Thyroid gland (tissue), 4 donors: ENCODE measurements at regions not wholly inside any gene's neighbourhood (a gene's known extent, or its start where the extent isn't known, plus 50 kb on each side); places are given as distances from the start of the nearest gene placed in this dataset.

Experiments
- CTCF ChIP-seq, 6 experiments: fragments of 200-600 bp in 3 of 6; fragments of 450-650 bp in 3 of 6; sonication (generic) in 3 of 6; IDR thresholded peaks; one replicate each; pipeline ENCODE4 v1.5.1; 2016 to 2019; ENCODE audit warnings: antibody characterized with exemption in 6 of 6, mild to moderate bottlenecking in 2 of 6, inconsistent platforms in 1 of 6, moderate library complexity in 1 of 6
- POLR2A ChIP-seq, 2 donors: fragments of 450-650 bp; IDR thresholded peaks; one replicate each; pipeline ENCODE4 v1.6.1; 2017; ENCODE audit warnings: antibody characterized with exemption in 2 of 2, mild to moderate bottlenecking in 2 of 2, moderate library complexity in 1 of 2

GRCh38 chr9:135374591-135374990 is 105.0 kb upstream of the PPP1R26 start:
- no peak for TF ChIP-seq CTCF (IDR thresholded peaks at IDR 0.05)
- TF ChIP-seq POLR2A (IDR thresholded peaks at IDR 0.05), result no peak
